UCSD-AML1 (cell line): ENCODE measurements at regions not wholly inside any gene's neighbourhood (a gene's known extent, or its start where the extent isn't known, plus 50 kb on each side); places are given as distances from the start of the nearest gene placed in this dataset.
A peak's percentile ranks its signal among the peaks of the same experiment; 100 is the strongest.
"Not testable (repeated sequence)": the region's sequence is repeated elsewhere in the genome, so short reads cannot be mapped to it uniquely, and the experiment has no call there.

ENCODE experiments used
- DNase-seq: peaks from one replicate; lab custom pipeline; 2025; ENCODE audit not compliant: unreplicated experiment; lab: John Stamatoyannopoulos, UW

- peak; percentile 43 for DNase-seq
Observed at GRCh38 chr3:188972310-188972709, 199.5 kb upstream of the TPRG1 start.

- DNase-seq = no peak
Observed at GRCh38 chr3:188974856-188975599, 196.7 kb upstream of the TPRG1 start.

GRCh38 chr3:188975600-188976314, 196.0 kb upstream of the TPRG1 start:
- no peak for DNase-seq

GRCh38 chr3:188976407-188976806, 195.4 kb upstream of the TPRG1 start:
- no peak for DNase-seq

- no peak for DNase-seq
Observed at GRCh38 chr3:188978421-188979171, 193.2 kb upstream of the TPRG1 start.

GRCh38 chr3:188979248-188979647, 192.5 kb upstream of the TPRG1 start:
- no peak for DNase-seq

- no peak for DNase-seq
Observed at GRCh38 chr3:188979669-188980310, 192.0 kb upstream of the TPRG1 start.

- no peak for DNase-seq
Observed at GRCh38 chr3:188993181-188993580, 178.6 kb upstream of the TPRG1 start.

- DNase-seq = no peak
Observed at GRCh38 chr3:189001559-189001958, 170.2 kb upstream of the TPRG1 start.

GRCh38 chr3:189003410-189003809, 168.4 kb upstream of the TPRG1 start:
- DNase-seq = no peak

GRCh38 chr3:189013224-189013888, 158.4 kb upstream of the TPRG1 start:
- no peak for DNase-seq

- DNase-seq = no peak
Observed at GRCh38 chr3:189014526-189014925, 157.2 kb upstream of the TPRG1 start.

- not testable (repeated sequence) for DNase-seq
Observed at GRCh38 chr3:189022576-189023466, 148.9 kb upstream of the TPRG1 start.

- DNase-seq = no peak
Observed at GRCh38 chr3:189025866-189026265, 145.9 kb upstream of the TPRG1 start.

GRCh38 chr3:189027626-189028155, 144.1 kb upstream of the TPRG1 start:
- DNase-seq = no peak

GRCh38 chr3:189038773-189039745, 132.7 kb upstream of the TPRG1 start:
- DNase-seq = no peak

GRCh38 chr3:189040656-189041335, 131.0 kb upstream of the TPRG1 start:
- no peak for DNase-seq
